ENCODE measurements at regions not wholly inside any gene's neighbourhood (a gene's known extent, or its start where the extent isn't known, plus 50 kb on each side); places are given as distances from the start of the nearest gene placed in this dataset.

GRCh38 chr2:226283796-226284195, 515.8 kb downstream of the IRS1 start:
- TF ChIP-seq ZNF830 (tag by site-specific recombination; IDR thresholded peaks at IDR 0.05; ENCODE audit: low read depth) (no peak), MYNN (tag by site-specific recombination; IDR thresholded peaks at IDR 0.05; ENCODE audit: borderline replicate concordance) (no peak), ZNF221 (tag by site-specific recombination; IDR thresholded peaks at IDR 0.05; ENCODE audit: borderline replicate concordance) (no peak), CTCF (tag by site-specific recombination; IDR thresholded peaks at IDR 0.05) (no peak), ZNF600 (tag by site-specific recombination; IDR thresholded peaks at IDR 0.05) (no peak), ZNF121 (tag by site-specific recombination; IDR thresholded peaks at IDR 0.05) (no peak)
